ENCODE measurements at regions not wholly inside any gene's neighbourhood (a gene's known extent, or its start where the extent isn't known, plus 50 kb on each side); places are given as distances from the start of the nearest gene placed in this dataset.

DNA sequence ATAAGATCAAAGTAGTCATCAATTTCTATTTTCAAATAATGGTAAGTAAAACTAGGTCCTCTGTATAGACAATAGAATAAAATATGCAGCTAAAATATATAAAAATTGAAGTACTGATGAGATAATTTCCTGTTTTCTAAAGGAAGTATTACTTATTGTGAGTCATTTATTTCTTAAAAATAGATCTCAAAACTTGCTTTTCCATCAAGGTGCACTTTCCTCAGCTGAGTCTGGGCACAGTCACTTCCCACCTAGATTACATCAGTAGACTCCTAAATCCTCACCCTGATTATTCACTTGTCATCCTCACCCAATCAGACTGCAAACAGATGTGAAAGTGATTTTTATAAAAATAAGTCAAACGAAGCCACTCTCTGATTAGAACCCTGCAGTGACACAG, 211.5 kb downstream of the POM121L12 start:
- Histone ChIP-seq H3K9me2 (ENCODE audit: insufficient read depth) (no peaks in the 10 kb centered on the region), H3K4me2 (ENCODE audit: low read length) (no peak overlapping the region), H3K27me3 (ENCODE audit: insufficient read depth, low read length) (no peaks in the 10 kb centered on the region), H3K27ac (ENCODE audit: low read depth, low read length) (no peak overlapping the region), H3K9ac (ENCODE audit: low read length) (no peak overlapping the region), H3K4me3 (replicated peaks in 1 of 2; ENCODE audit: low read depth in 1 of 2, low read length in 2 of 2) (no peak overlapping the region), H4K20me1 (ENCODE audit: insufficient read depth) (no peaks in the 10 kb centered on the region), H3K9me3 (ENCODE audit: control insufficient read depth in 1 of 2, insufficient read depth in 1 of 2, low read depth in 1 of 2, low read length in 2 of 2) (peaks cover 3% of the 10 kb centered on the region in 2 experiments; a peak in 2 of 4 replicates), H2AFZ (ENCODE audit: low read depth, low read length, poor library complexity, severe bottlenecking) (no peak overlapping the region), H3K79me2 (ENCODE audit: insufficient read depth, low read length) (no peaks in the 10 kb centered on the region), H3K36me3 (ENCODE audit: control insufficient read depth in 1 of 2, insufficient read depth in 2 of 2, low read length in 2 of 2) (no peaks in the 10 kb centered on the region), H3K4me1 (ENCODE audit: control insufficient read depth in 1 of 2, insufficient read depth in 2 of 2, low read length in 2 of 2) (no peaks in the 10 kb centered on the region)
- ATAC-seq, result no peak
- DNase-seq (ENCODE audit: low read depth, low spot score), result no peak
- RAD21 ChIA-PET (ENCODE audit: low non-redundant PET in 1 of 2, low total read pairs in 2 of 2, uncharacterized antibody in 2 of 2, unreplicated experiment in 2 of 2), result no interaction called here
- BruUV-seq (replicated peaks), result no TSS peak
- CTCF ChIA-PET, result no interaction called here
- intact Hi-C loops (cut with micrococcal nuclease), result no loop called here
- no peak for TF ChIP-seq FOSL1 (IDR thresholded peaks at IDR 0.05; ENCODE audit: low read depth)
- POLR2A ChIA-PET, result no interaction called here

DNA sequence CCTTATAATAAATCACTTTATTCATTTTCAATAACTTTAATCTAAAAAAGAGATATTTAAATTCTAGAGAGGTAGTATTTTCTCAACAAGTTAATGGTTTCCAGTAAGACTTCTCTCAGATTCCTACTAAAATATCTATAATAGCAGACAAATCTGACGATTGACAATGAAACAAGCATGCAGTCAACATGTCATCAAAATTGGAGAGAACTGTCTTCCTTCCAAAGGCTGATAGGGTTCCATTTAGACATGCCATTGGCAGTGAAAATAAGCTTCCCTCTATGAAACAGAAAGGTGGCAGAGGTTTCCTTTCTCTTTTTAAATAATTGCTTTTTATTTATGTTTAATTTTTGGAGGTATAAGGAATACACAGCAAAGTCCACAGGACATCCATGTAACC, 217.1 kb downstream of the POM121L12 start:
- no peak for DNase-seq (ENCODE audit: low read depth, low spot score)
- Histone ChIP-seq H4K20me1 (ENCODE audit: insufficient read depth) (no peaks in the 10 kb centered on the region), H3K27ac (ENCODE audit: low read depth, low read length) (no peak overlapping the region), H3K9ac (ENCODE audit: low read length) (no peak overlapping the region), H3K79me2 (ENCODE audit: insufficient read depth, low read length) (no peaks in the 10 kb centered on the region), H3K4me2 (ENCODE audit: low read length) (no peak overlapping the region), H2AFZ (ENCODE audit: low read depth, low read length, poor library complexity, severe bottlenecking) (no peak overlapping the region), H3K27me3 (ENCODE audit: insufficient read depth, low read length) (no peaks in the 10 kb centered on the region), H3K4me1 (ENCODE audit: control insufficient read depth in 1 of 2, insufficient read depth in 2 of 2, low read length in 2 of 2) (no peaks in the 10 kb centered on the region), H3K36me3 (ENCODE audit: control insufficient read depth in 1 of 2, insufficient read depth in 2 of 2, low read length in 2 of 2) (no peaks in the 10 kb centered on the region), H3K9me2 (ENCODE audit: insufficient read depth) (no peaks in the 10 kb centered on the region), H3K9me3 (ENCODE audit: control insufficient read depth in 1 of 2, insufficient read depth in 1 of 2, low read depth in 1 of 2, low read length in 2 of 2) (peaks cover 6 to 12% of the 10 kb centered on the region in 2 experiments; a peak in 2 of 4 replicates), H3K4me3 (replicated peaks in 1 of 2; ENCODE audit: low read depth in 1 of 2, low read length in 2 of 2) (no peak overlapping the region)
- TF ChIP-seq, protein P1, sequence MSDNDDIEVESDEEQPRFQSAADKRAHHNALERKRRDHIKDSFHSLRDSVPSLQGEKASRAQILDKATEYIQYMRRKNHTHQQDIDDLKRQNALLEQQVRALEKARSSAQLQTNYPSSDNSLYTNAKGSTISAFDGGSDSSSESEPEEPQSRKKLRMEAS (IDR thresholded peaks at IDR 0.05), result no peak
- TF ChIP-seq JUND (IDR thresholded peaks at IDR 0.05) (no peak), ZNF274 (IDR thresholded peaks at IDR 0.05; ENCODE audit: low read depth, low read length) (no peak), CEBPB (IDR thresholded peaks at IDR 0.05; ENCODE audit: low read depth) (no peak)
- ChIA-PET CTCF (no interaction called here), RAD21 (ENCODE audit: low non-redundant PET in 1 of 2, low total read pairs in 2 of 2, uncharacterized antibody in 2 of 2, unreplicated experiment in 2 of 2) (no interaction called here), POLR2A (no interaction called here)
- no peak for ATAC-seq
- no TSS peak for BruUV-seq (replicated peaks)
- intact Hi-C loops (cut with micrococcal nuclease), result no loop called here

Measured in HCT116 (cell line).